Panc1 (cell line): ENCODE measurements at regions not wholly inside any gene's neighbourhood (a gene's known extent, or its start where the extent isn't known, plus 50 kb on each side); places are given as distances from the start of the nearest gene placed in this dataset.

Source experiments
- ATAC-seq: fragments of 200-7000 bp; cut with Tn5 transposase; 2 replicates; pipeline ENCODE4 v1.9.1; 2020; ENCODE audit warnings: mild to moderate bottlenecking, moderate library complexity
- BruUV-seq: library from RNA; stranded (reverse); fragments of 400-500 nt; replicated peaks from 2 replicates; lab custom pipeline; 2021; lab: Mats Ljungman, UMichigan
- CTCF ChIA-PET: fragments of 300-600 bp; sonication (Branson Sonifier 250); formaldehyde crosslinking; loops from one replicate; lab custom pipeline; 2022; ENCODE audit warnings: antibody characterized with exemption; lab: Charles Lee
- POLR2A ChIA-PET: fragments of 300-600 bp; sonication (Branson Sonifier 250); formaldehyde crosslinking; loops from one replicate; lab custom pipeline; 2022; ENCODE audit warnings: antibody characterized with exemption; lab: Charles Lee
- DNase-seq: peaks from one replicate; pipeline ENCODE4 v3.0.0-alpha.2; 2010; ENCODE audit warnings: low read depth, low spot score
- H3K27ac ChIP-seq: 2 replicates; pipeline ENCODE4 v1.5.1; 2011; ENCODE audit warnings: mild to moderate bottlenecking, low read length, inconsistent platforms
- H3K27me3 ChIP-seq: fragments of 200-500 bp; sonication (Bioruptor generic); 2 replicates; pipeline ENCODE4 v1.6.0; 2014; ENCODE audit warnings: low read length, inconsistent platforms; ENCODE audit not compliant: control insufficient read depth, insufficient read depth
- H3K36me3 ChIP-seq: fragments of 200-500 bp; sonication (Bioruptor generic); 2 replicates; pipeline ENCODE4 v1.5.1; 2014; ENCODE audit warnings: inconsistent platforms, mild to moderate bottlenecking, low read length, moderate library complexity; ENCODE audit not compliant: control insufficient read depth, insufficient read depth
- H3K4me1 ChIP-seq: 2 replicates; pipeline ENCODE4 v1.5.1; 2011; ENCODE audit warnings: inconsistent platforms, mild to moderate bottlenecking, low read length, moderate library complexity; ENCODE audit not compliant: control insufficient read depth, insufficient read depth
- H3K4me3 ChIP-seq, 2 experiments: 2 replicates each; pipeline ENCODE4 v1.5.1; 2011 to 2012; ENCODE audit warnings: low read depth in 2 of 2, low read length in 2 of 2, mild to moderate bottlenecking in 2 of 2, inconsistent platforms in 1 of 2, moderate library complexity in 1 of 2
- H3K9me3 ChIP-seq: fragments of 200-500 bp; sonication (Bioruptor generic); 2 replicates; pipeline ENCODE4 v1.5.1; 2014; ENCODE audit warnings: low read depth, mild to moderate bottlenecking, inconsistent platforms, low read length, moderate library complexity; ENCODE audit not compliant: control insufficient read depth, insufficient read depth
- CTCF ChIP-seq: fragments of 450-650 bp; IDR thresholded peaks from 2 replicates; pipeline ENCODE4 v1.5.1; 2017; ENCODE audit warnings: mild to moderate bottlenecking
- POLR2AphosphoS5 ChIP-seq: IDR thresholded peaks from 2 replicates; pipeline ENCODE4 v1.6.1; 2012; ENCODE audit warnings: mild to moderate bottlenecking, low read depth, low read length, moderate library complexity
- REST ChIP-seq, 2 experiments: IDR thresholded peaks; 2 replicates each; pipeline ENCODE4 v1.6.1; 2011 to 2012; ENCODE audit warnings: low read depth in 2 of 2, control low read depth in 1 of 2, low read length in 1 of 2, mild to moderate bottlenecking in 1 of 2, moderate library complexity in 1 of 2; ENCODE audit not compliant: insufficient read depth in 1 of 2
- SIN3A ChIP-seq: IDR thresholded peaks from 2 replicates; pipeline ENCODE4 v1.6.1; 2012; ENCODE audit warnings: low read depth, mild to moderate bottlenecking, low read length, moderate library complexity, borderline replicate concordance; ENCODE audit not compliant: insufficient read depth
- TCF7L2 ChIP-seq: IDR thresholded peaks from 2 replicates; pipeline ENCODE4 v1.6.1; 2011; ENCODE audit warnings: mild to moderate bottlenecking, low read depth, low read length, inconsistent platforms
- in situ Hi-C: cut with HindIII; loops from 2 replicates; pipeline ENCODE4 v1.10.0; 2016; ENCODE audit warnings: low sequenced_read_pairs, low pct_unique_long_range_greater_than_20kb
- intact Hi-C: fragments of 100-400 bp; cut with micrococcal nuclease; formaldehyde crosslinking; loops from one replicate; pipeline ENCODE4 v1.10.0; 2022; ENCODE audit not compliant: unreplicated experiment

- POLR2A ChIA-PET, result no interaction called here
Observed at GRCh38 chr6:48818052-48818412, 645.0 kb downstream of the MMUT start.

GRCh38 chr6:48817333-48818051 lies 645.6 kb downstream of the MMUT start:
- DNase-seq, result no peak
- Histone ChIP-seq H3K9me3 (no peaks in the 10 kb centered on the region), H3K27me3 (no peaks in the 10 kb centered on the region), H3K27ac (no peak overlapping the region), H3K4me1 (no peaks in the 10 kb centered on the region), H3K4me3 (no peak overlapping the region), H3K36me3 (no peaks in the 10 kb centered on the region; the same call in 1 of the 2 replicates)
- ChIA-PET CTCF (no interaction called here), POLR2A (no interaction called here)
- no peak for ATAC-seq
- in situ Hi-C loops (no loop called here), intact Hi-C loops (no loop called here)
- BruUV-seq, result no TSS peak
- TF ChIP-seq SIN3A (no peak), TCF7L2 (no peak), POLR2AphosphoS5 (no peak), REST (IDR thresholded peaks at IDR 0.05; ENCODE audit: insufficient read depth in 1 of 2, low read depth in 2 of 2, low read length in 1 of 2) (no peak), CTCF (no peak)

More at GRCh38 chr6:48818052-48818412, 645.0 kb downstream of the MMUT start:
- H3K27me3 ChIP-seq, result no peaks in the 10 kb centered on the region
- in situ Hi-C loops, result no loop called here
- no peak for DNase-seq
- TF ChIP-seq POLR2AphosphoS5 (no peak), SIN3A (no peak), CTCF (no peak), REST (IDR thresholded peaks at IDR 0.05; ENCODE audit: insufficient read depth in 1 of 2, low read depth in 2 of 2, low read length in 1 of 2) (no peak), TCF7L2 (no peak)
- CTCF ChIA-PET, result no interaction called here
- no TSS peak for BruUV-seq
- H3K9me3 ChIP-seq, result no peaks in the 10 kb centered on the region
- intact Hi-C loops, result no loop called here
- H3K27ac ChIP-seq, result no peak overlapping the region
- H3K4me1 ChIP-seq, result no peaks in the 10 kb centered on the region
- no peaks in the 10 kb centered on the region; the same call in 1 of the 2 replicates for H3K36me3 ChIP-seq
- H3K4me3 ChIP-seq, result no peak overlapping the region
- ATAC-seq, result no peak
